B cell (primary cell): ENCODE measurements at regions not wholly inside any gene's neighbourhood (a gene's known extent, or its start where the extent isn't known, plus 50 kb on each side); places are given as distances from the start of the nearest gene placed in this dataset.

ENCODE experiments used
- EZH2 ChIP-seq: IDR thresholded peaks from 2 replicates; pipeline ENCODE4 v1.6.1; 2012; ENCODE audit warnings: borderline replicate concordance, low read depth, mild to moderate bottlenecking, moderate library complexity, low read length; ENCODE audit not compliant: insufficient read depth, poor library complexity, severe bottlenecking
- TF ChIP-seq, protein P1 (sequence below): fragments of 200-600 bp; IDR thresholded peaks from one replicate; pipeline ENCODE4 v1.8.0; 2022; ENCODE audit warnings: antibody characterized with exemption, mild to moderate bottlenecking

DNA sequence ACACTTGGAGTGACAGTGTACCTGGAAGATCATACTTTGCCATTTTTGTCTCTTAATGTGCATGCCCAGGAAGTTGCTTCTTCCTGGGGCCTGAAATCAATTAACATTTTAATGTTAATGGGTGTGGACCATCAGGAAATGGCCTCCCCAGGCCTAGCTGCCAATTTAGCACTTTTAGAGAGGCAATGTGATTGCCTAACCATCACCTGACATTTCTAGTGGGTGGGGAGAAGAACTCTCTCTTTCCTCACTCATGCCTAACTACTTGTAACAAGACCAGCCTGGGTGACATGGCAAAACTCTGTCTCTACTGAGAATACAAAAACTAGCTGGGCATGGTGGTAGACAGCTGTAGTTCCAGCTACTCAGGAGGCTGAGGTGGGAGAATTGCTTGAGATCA lies 549.0 kb upstream of the RGS18 start:
- TF ChIP-seq, protein P1, sequence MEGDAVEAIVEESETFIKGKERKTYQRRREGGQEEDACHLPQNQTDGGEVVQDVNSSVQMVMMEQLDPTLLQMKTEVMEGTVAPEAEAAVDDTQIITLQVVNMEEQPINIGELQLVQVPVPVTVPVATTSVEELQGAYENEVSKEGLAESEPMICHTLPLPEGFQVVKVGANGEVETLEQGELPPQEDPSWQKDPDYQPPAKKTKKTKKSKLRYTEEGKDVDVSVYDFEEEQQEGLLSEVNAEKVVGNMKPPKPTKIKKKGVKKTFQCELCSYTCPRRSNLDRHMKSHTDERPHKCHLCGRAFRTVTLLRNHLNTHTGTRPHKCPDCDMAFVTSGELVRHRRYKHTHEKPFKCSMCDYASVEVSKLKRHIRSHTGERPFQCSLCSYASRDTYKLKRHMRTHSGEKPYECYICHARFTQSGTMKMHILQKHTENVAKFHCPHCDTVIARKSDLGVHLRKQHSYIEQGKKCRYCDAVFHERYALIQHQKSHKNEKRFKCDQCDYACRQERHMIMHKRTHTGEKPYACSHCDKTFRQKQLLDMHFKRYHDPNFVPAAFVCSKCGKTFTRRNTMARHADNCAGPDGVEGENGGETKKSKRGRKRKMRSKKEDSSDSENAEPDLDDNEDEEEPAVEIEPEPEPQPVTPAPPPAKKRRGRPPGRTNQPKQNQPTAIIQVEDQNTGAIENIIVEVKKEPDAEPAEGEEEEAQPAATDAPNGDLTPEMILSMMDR, result no peak
- no peak for TF ChIP-seq EZH2
